RWPE2 (cell line): ENCODE measurements at regions not wholly inside any gene's neighbourhood (a gene's known extent, or its start where the extent isn't known, plus 50 kb on each side); places are given as distances from the start of the nearest gene placed in this dataset.

Experiments used
- ATAC-seq: fragments of 200-7000 bp; cut with Tn5 transposase; 3 replicates; pipeline ENCODE4 v1.9.1; 2021; ENCODE audit warnings: low read depth
- DNase-seq: peaks from one replicate; pipeline ENCODE4 v3.0.0-alpha.2; 2020; ENCODE audit warnings: low spot score
- H3K27ac ChIP-seq: fragments of 450-650 bp; 2 replicates; pipeline ENCODE4 v1.5.1; 2017; ENCODE audit warnings: mild to moderate bottlenecking; ENCODE audit not compliant: poor library complexity, severe bottlenecking
- H3K27me3 ChIP-seq: fragments of 250-450 bp; sonication (Bioruptor Pico); 2 replicates; pipeline ENCODE4 v1.5.1; 2021; ENCODE audit warnings: mild to moderate bottlenecking, moderate library complexity; ENCODE audit not compliant: insufficient read depth, poor library complexity, severe bottlenecking
- H3K36me3 ChIP-seq: fragments of 250-450 bp; sonication (Bioruptor Pico); 2 replicates; pipeline ENCODE4 v1.5.1; 2020; ENCODE audit warnings: low read depth, mild to moderate bottlenecking, moderate library complexity
- H3K4me1 ChIP-seq: fragments of 250-450 bp; sonication (Bioruptor Pico); 2 replicates; pipeline ENCODE4 v1.5.1; 2021; ENCODE audit warnings: mild to moderate bottlenecking, moderate library complexity; ENCODE audit not compliant: insufficient read depth, poor library complexity, severe bottlenecking
- H3K4me3 ChIP-seq: fragments of 250-450 bp; sonication (Bioruptor Pico); 2 replicates; pipeline ENCODE4 v1.5.1; 2021; ENCODE audit warnings: mild to moderate bottlenecking, moderate library complexity; ENCODE audit not compliant: severe bottlenecking
- H3K9me3 ChIP-seq: fragments of 250-450 bp; sonication (Bioruptor Pico); 2 replicates; pipeline ENCODE4 v1.5.1; 2021; ENCODE audit warnings: mild to moderate bottlenecking, moderate library complexity; ENCODE audit not compliant: severe bottlenecking
- TF ChIP-seq, protein P1 (sequence below): fragments of 450-650 bp; IDR thresholded peaks from one replicate; pipeline ENCODE4 v1.5.1; 2017; ENCODE audit warnings: mild to moderate bottlenecking, moderate library complexity; ENCODE audit not compliant: poor library complexity, severe bottlenecking

DNA sequence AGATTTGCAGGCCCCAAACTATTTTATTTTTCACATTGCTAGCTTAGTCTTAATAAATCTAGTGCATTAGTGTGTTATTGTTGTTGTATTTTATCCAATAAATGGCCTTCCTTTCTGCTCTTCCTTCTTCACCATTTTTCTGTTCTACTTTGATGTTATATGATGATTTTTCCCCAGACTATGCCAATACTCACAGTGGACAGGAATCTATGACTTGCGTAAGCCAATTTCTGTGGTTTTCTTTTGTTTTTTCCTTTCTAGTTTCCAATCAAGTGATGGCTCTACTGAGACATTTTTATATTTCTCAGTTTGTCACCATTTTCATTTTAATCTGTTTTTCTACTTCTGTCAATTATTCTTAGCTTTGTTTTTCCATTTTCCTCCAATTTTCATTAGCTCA, 106.8 kb upstream of the FBXL7 start:
- peaks cover 21% of the 10 kb centered on the region for H3K27me3 ChIP-seq
- no peak overlapping the region for H3K4me3 ChIP-seq
- no peaks in the 10 kb centered on the region for H3K4me1 ChIP-seq
- no peaks in the 10 kb centered on the region for H3K36me3 ChIP-seq
- TF ChIP-seq, protein P1, sequence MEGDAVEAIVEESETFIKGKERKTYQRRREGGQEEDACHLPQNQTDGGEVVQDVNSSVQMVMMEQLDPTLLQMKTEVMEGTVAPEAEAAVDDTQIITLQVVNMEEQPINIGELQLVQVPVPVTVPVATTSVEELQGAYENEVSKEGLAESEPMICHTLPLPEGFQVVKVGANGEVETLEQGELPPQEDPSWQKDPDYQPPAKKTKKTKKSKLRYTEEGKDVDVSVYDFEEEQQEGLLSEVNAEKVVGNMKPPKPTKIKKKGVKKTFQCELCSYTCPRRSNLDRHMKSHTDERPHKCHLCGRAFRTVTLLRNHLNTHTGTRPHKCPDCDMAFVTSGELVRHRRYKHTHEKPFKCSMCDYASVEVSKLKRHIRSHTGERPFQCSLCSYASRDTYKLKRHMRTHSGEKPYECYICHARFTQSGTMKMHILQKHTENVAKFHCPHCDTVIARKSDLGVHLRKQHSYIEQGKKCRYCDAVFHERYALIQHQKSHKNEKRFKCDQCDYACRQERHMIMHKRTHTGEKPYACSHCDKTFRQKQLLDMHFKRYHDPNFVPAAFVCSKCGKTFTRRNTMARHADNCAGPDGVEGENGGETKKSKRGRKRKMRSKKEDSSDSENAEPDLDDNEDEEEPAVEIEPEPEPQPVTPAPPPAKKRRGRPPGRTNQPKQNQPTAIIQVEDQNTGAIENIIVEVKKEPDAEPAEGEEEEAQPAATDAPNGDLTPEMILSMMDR: no peak
- H3K27ac ChIP-seq: no peak overlapping the region
- ATAC-seq: no peak
- DNase-seq: no peak
- H3K9me3 ChIP-seq: no peaks in the 10 kb centered on the region

GRCh38 chr5:15391704-15392397, 108.1 kb upstream of the FBXL7 start:
- no peak for DNase-seq
- no peak for ATAC-seq
- Histone ChIP-seq H3K27me3 (peaks cover 21% of the 10 kb centered on the region), H3K4me1 (no peaks in the 10 kb centered on the region), H3K9me3 (no peaks in the 10 kb centered on the region), H3K27ac (no peak overlapping the region), H3K36me3 (no peaks in the 10 kb centered on the region), H3K4me3 (no peak overlapping the region)
- TF ChIP-seq, protein P1: no peak

DNA sequence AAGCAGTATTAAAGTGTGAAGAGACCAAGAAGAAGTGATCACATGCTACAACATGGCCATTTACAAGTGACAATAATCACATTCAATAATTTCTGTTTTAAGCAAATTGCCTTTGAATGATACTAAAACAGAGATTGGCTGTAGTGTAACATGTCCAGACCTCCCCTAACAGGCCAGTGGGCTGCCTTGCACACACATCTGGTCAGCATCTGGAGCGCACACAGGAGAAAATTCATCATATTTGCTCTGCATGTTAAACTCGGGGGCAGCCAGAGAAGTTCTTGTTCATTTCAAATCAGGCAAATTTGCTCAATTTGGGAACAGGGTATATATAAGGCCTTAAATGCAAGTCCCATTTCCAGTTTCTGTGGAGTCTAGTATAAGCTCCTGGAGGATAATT, 111.1 kb upstream of the FBXL7 start:
- Histone ChIP-seq H3K27ac (no peak overlapping the region), H3K36me3 (no peaks in the 10 kb centered on the region), H3K4me1 (no peaks in the 10 kb centered on the region), H3K27me3 (peaks cover 21% of the 10 kb centered on the region), H3K9me3 (no peaks in the 10 kb centered on the region), H3K4me3 (no peak overlapping the region)
- TF ChIP-seq, protein P1: no peak
- ATAC-seq (no peak), DNase-seq (no peak)

GRCh38 chr5:15387931-15388524, 112.0 kb upstream of the FBXL7 start:
- Histone ChIP-seq H3K36me3 (no peaks in the 10 kb centered on the region), H3K9me3 (no peaks in the 10 kb centered on the region), H3K4me3 (no peak overlapping the region), H3K27me3 (peaks cover 21% of the 10 kb centered on the region), H3K27ac (no peak overlapping the region), H3K4me1 (no peaks in the 10 kb centered on the region)
- ATAC-seq (no peak), DNase-seq (no peak)
- TF ChIP-seq, protein P1: no peak

DNA sequence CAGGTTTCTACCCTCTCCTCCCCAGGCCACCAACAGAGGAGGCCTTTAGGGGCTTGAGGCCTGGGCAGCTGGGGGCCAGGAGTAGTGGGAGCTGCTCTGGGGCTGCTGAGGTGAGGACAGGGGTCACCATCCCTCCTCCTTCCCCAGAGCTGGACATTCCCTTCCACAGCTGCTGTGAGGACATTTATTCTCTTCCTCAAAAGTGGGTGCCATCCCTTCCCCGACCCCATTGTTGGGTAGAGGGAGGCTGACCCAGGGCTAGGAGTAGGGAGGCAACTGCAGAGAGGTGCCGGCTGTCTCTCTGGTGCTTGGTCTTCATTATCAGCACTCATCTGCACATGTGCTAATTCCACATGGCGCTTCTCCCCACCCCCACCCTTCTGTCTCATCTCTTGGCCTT, 113.9 kb upstream of the FBXL7 start:
- no peaks in the 10 kb centered on the region for H3K36me3 ChIP-seq
- TF ChIP-seq, protein P1: no peak
- H3K27ac ChIP-seq: no peak overlapping the region

More for the DNA sequence above, 113.9 kb upstream of the FBXL7 start:
- ATAC-seq (no peak; the same call in 2 of the 3 replicates), DNase-seq (no peak)
- no peaks in the 10 kb centered on the region for H3K9me3 ChIP-seq
- H3K4me1 ChIP-seq: no peaks in the 10 kb centered on the region
- H3K27me3 ChIP-seq: peaks cover 18% of the 10 kb centered on the region
- no peak overlapping the region for H3K4me3 ChIP-seq
